PC-9 (cell line): ENCODE measurements at regions not wholly inside any gene's neighbourhood (a gene's known extent, or its start where the extent isn't known, plus 50 kb on each side); places are given as distances from the start of the nearest gene placed in this dataset.

Source experiments
- BruUV-seq: library from RNA; stranded (reverse); fragments of 400-500 nt; replicated peaks from 2 replicates; lab custom pipeline; 2021; lab: Mats Ljungman, UMichigan
- CTCF ChIA-PET: fragments of 300-600 bp; sonication (Branson Sonifier 250); formaldehyde crosslinking; loops from one replicate; lab custom pipeline; 2022; ENCODE audit warnings: antibody characterized with exemption; lab: Charles Lee
- POLR2A ChIA-PET: fragments of 300-600 bp; sonication (Branson Sonifier 250); formaldehyde crosslinking; loops from one replicate; lab custom pipeline; 2022; ENCODE audit warnings: antibody characterized with exemption; ENCODE audit not compliant: unreplicated experiment; lab: Charles Lee
- DNase-seq, 2 experiments: peaks; one replicate each; pipeline versions ENCODE4 v3.0.0 to v3.0.0-alpha.2; 2015 to 2022; ENCODE audit warnings: mixed read lengths in 1 of 2
- H2AFZ ChIP-seq: fragments of 200-600 bp; sonication (generic); 2 replicates; pipeline ENCODE4 v1.8.1; 2017; ENCODE audit warnings: antibody characterized with exemption
- H3F3A ChIP-seq: fragments of 200-600 bp; sonication (generic); 2 replicates; pipeline ENCODE4 v1.8.1; 2017; ENCODE audit warnings: antibody characterized with exemption, mild to moderate bottlenecking, low read depth; ENCODE audit not compliant: insufficient read depth
- H3K27ac ChIP-seq: fragments of 200-600 bp; sonication (generic); 2 replicates; pipeline ENCODE4 v1.6.1; 2016; ENCODE audit warnings: mixed run types
- H3K27me3 ChIP-seq: fragments of 200-600 bp; sonication (generic); 2 replicates; pipeline ENCODE4 v1.6.1; 2016; ENCODE audit warnings: low read depth, mixed run types; ENCODE audit not compliant: insufficient read depth
- H3K36me3 ChIP-seq: fragments of 200-600 bp; sonication (generic); 2 replicates; pipeline ENCODE4 v1.6.1; 2016; ENCODE audit warnings: low read depth, mixed run types
- H3K4me1 ChIP-seq: fragments of 200-600 bp; sonication (generic); replicated peaks from 2 replicates; pipeline ENCODE4 v1.6.1; 2016; ENCODE audit warnings: mixed run types; ENCODE audit not compliant: insufficient read depth
- H3K4me2 ChIP-seq: fragments of 200-600 bp; sonication (generic); 2 replicates; pipeline ENCODE4 v1.6.1; 2017; ENCODE audit warnings: mixed run types
- H3K4me3 ChIP-seq: fragments of 200-600 bp; sonication (generic); 2 replicates; pipeline ENCODE4 v1.6.1; 2016; ENCODE audit warnings: mixed run types
- H3K79me2 ChIP-seq: fragments of 200-600 bp; sonication (generic); 2 replicates; pipeline ENCODE4 v1.6.1; 2017; ENCODE audit warnings: low read depth, mixed run types
- H3K9me2 ChIP-seq: fragments of 200-600 bp; sonication (generic); 2 replicates; pipeline ENCODE4 v1.8.1; 2017; ENCODE audit warnings: mild to moderate bottlenecking; ENCODE audit not compliant: insufficient read depth
- H3K9me3 ChIP-seq: fragments of 200-600 bp; sonication (generic); 2 replicates; pipeline ENCODE4 v1.8.1; 2016; ENCODE audit warnings: low read depth; ENCODE audit not compliant: insufficient read depth
- H4K20me1 ChIP-seq: fragments of 200-600 bp; sonication (generic); 2 replicates; pipeline ENCODE4 v1.8.1; 2017; ENCODE audit not compliant: insufficient read depth
- CTCF ChIP-seq: fragments of 200-600 bp; sonication (generic); conservative IDR thresholded peaks from 2 replicates; pipeline ENCODE4 v1.6.1; 2017; ENCODE audit warnings: mixed run types, antibody characterized with exemption, mild to moderate bottlenecking, moderate library complexity
- EZH2 ChIP-seq: fragments of 200-600 bp; sonication (generic); IDR thresholded peaks from 2 replicates; pipeline ENCODE4 v1.8.0; 2017; ENCODE audit warnings: antibody characterized with exemption, low read depth
- intact Hi-C: fragments of 100-400 bp; cut with micrococcal nuclease; formaldehyde crosslinking; loops from one replicate; pipeline ENCODE4 v1.10.0; 2022; ENCODE audit not compliant: unreplicated experiment

GRCh38 chr10:20685462-20685861 lies 211.6 kb downstream of the NEBL start:
- TF ChIP-seq EZH2 (no peak), CTCF (no peak)
- H3F3A ChIP-seq, result no peaks in the 10 kb centered on the region
- ChIA-PET CTCF (no interaction called here), POLR2A (no interaction called here)
- H3K27me3 ChIP-seq, result no peaks in the 10 kb centered on the region
- no TSS peak for BruUV-seq
- intact Hi-C loops, result no loop called here
- H2AFZ ChIP-seq, result no peak overlapping the region
- no peaks in the 10 kb centered on the region for H4K20me1 ChIP-seq
- H3K36me3 ChIP-seq, result no peaks in the 10 kb centered on the region
- no peak overlapping the region for H3K27ac ChIP-seq
- no peaks in the 10 kb centered on the region for H3K4me1 ChIP-seq
- no peaks in the 10 kb centered on the region for H3K79me2 ChIP-seq
- H3K9me3 ChIP-seq, result no peaks in the 10 kb centered on the region
- no peak overlapping the region for H3K4me3 ChIP-seq
- no peaks in the 10 kb centered on the region for H3K9me2 ChIP-seq
- H3K4me2 ChIP-seq, result no peak overlapping the region
- no peak for DNase-seq

DNA sequence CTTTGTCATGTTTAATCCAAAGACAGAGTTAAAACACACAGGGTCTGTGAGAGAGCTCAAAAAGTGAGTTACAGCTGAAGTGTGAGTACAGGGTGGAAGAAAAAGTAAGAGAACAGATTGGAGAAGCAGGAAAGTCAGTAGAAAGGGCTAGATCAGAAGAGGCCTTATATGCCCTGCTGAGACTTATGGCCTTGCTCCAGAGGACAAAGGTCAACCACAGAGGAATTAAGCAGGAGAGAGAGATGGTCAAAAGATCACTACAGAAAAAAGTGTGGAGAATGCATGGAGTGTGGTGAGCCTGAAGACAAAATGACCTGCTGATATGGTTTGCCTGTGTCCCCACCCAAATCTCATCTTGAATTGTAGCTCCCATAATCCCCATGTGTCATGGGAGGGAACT lies 213.8 kb downstream of the NEBL start:
- H3K36me3 ChIP-seq, result no peaks in the 10 kb centered on the region

DNA sequence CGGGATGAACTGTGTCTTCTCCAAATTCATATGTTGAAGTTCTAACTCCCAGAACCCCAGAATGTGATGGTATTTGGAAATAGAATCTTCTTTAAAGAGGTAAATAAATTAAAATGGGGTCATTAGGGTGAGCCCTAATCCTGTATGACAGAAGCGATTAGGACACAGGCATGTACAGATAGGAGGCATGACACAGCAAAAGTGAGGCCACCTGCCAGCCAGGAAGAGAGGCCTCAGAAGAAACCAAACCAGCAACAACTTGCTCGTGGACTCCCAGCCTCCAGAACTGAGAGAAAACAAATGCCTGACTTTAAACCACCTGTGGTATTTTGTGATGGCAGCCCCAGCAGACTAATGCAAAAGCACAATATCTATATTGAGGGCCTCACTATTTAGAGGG lies 214.3 kb downstream of the NEBL start:
- Histone ChIP-seq H3K4me2 (no peak overlapping the region), H3K27me3 (peaks cover 4% of the 10 kb centered on the region; the same call in 1 of the 2 replicates), H3K4me3 (no peak overlapping the region), H3F3A (no peaks in the 10 kb centered on the region), H3K79me2 (no peaks in the 10 kb centered on the region), H3K36me3 (no peaks in the 10 kb centered on the region), H3K4me1 (no peaks in the 10 kb centered on the region), H2AFZ (no peak overlapping the region), H3K27ac (no peak overlapping the region), H3K9me2 (no peaks in the 10 kb centered on the region), H3K9me3 (no peaks in the 10 kb centered on the region), H4K20me1 (no peaks in the 10 kb centered on the region)
- CTCF ChIA-PET, result no interaction called here
- TF ChIP-seq CTCF (no peak), EZH2 (no peak)
- BruUV-seq, result no TSS peak
- intact Hi-C loops, result no loop called here
- POLR2A ChIA-PET, result no interaction called here
- DNase-seq, result no peak

More for the DNA sequence above, 213.8 kb downstream of the NEBL start:
- Histone ChIP-seq H3K4me3 (no peak overlapping the region), H4K20me1 (no peaks in the 10 kb centered on the region), H2AFZ (no peak overlapping the region), H3F3A (no peaks in the 10 kb centered on the region), H3K4me1 (no peaks in the 10 kb centered on the region), H3K9me3 (no peaks in the 10 kb centered on the region), H3K79me2 (no peaks in the 10 kb centered on the region), H3K27ac (no peak overlapping the region), H3K27me3 (no peaks in the 10 kb centered on the region), H3K9me2 (no peaks in the 10 kb centered on the region), H3K4me2 (no peak overlapping the region)
- ChIA-PET POLR2A (no interaction called here), CTCF (no interaction called here)
- TF ChIP-seq CTCF (no peak), EZH2 (no peak)
- DNase-seq, result no peak
- BruUV-seq, result no TSS peak
- intact Hi-C loops, result no loop called here
